H7 (cell line): ENCODE measurements at regions not wholly inside any gene's neighbourhood (a gene's known extent, or its start where the extent isn't known, plus 50 kb on each side); places are given as distances from the start of the nearest gene placed in this dataset.

Experiments
- DNase-seq: peaks from one replicate; pipeline ENCODE4 v3.0.0; 2012
- H3K27me3 ChIP-seq: 2 replicates; pipeline ENCODE4 v1.6.0; 2011; ENCODE audit warnings: mild to moderate bottlenecking, low read length; ENCODE audit not compliant: control insufficient read depth, insufficient read depth
- H3K36me3 ChIP-seq: replicated peaks from 2 replicates; pipeline ENCODE4 v1.5.1; 2011; ENCODE audit warnings: low read length; ENCODE audit not compliant: control insufficient read depth, insufficient read depth
- H3K4me3 ChIP-seq: 2 replicates; pipeline ENCODE4 v1.5.1; 2011; ENCODE audit warnings: low read depth, mild to moderate bottlenecking, control low read depth, low read length, moderate library complexity; ENCODE audit not compliant: insufficient read depth

- H3K36me3 ChIP-seq = no peaks in the 10 kb centered on the region
- DNase-seq = peak; percentile 43
- H3K4me3 ChIP-seq = no peak overlapping the region
- no peaks in the 10 kb centered on the region for H3K27me3 ChIP-seq
These were observed 130.2 kb upstream of the KIT start for GRCh38 chr4:54527532-54527931.

GRCh38 chr4:54539500-54540029 lies 118.2 kb upstream of the KIT start:
- Histone ChIP-seq H3K27me3 (no peaks in the 10 kb centered on the region), H3K4me3 (peak overlapping the region; percentile 25; the same call in 1 of the 2 replicates), H3K36me3 (no peaks in the 10 kb centered on the region)
- DNase-seq = peak; percentile 75

GRCh38 chr4:54540931-54541330 lies 116.8 kb upstream of the KIT start:
- DNase-seq = no peak
- Histone ChIP-seq H3K36me3 (no peaks in the 10 kb centered on the region), H3K27me3 (no peaks in the 10 kb centered on the region), H3K4me3 (no peak overlapping the region)

- Histone ChIP-seq H3K36me3 (no peaks in the 10 kb centered on the region), H3K27me3 (no peaks in the 10 kb centered on the region), H3K4me3 (no peak overlapping the region)
- no peak for DNase-seq
These were observed 116.2 kb upstream of the KIT start for GRCh38 chr4:54541426-54542118.

- Histone ChIP-seq H3K4me3 (no peak overlapping the region), H3K36me3 (no peaks in the 10 kb centered on the region), H3K27me3 (no peaks in the 10 kb centered on the region)
- no peak for DNase-seq
These were observed 115.7 kb upstream of the KIT start for GRCh38 chr4:54542119-54542438.

GRCh38 chr4:54542540-54543041 lies 115.2 kb upstream of the KIT start:
- peak; percentile 36 for DNase-seq
- H3K27me3 ChIP-seq = no peaks in the 10 kb centered on the region
- H3K4me3 ChIP-seq = no peak overlapping the region
- H3K36me3 ChIP-seq = no peaks in the 10 kb centered on the region

GRCh38 chr4:54543088-54543795 lies 114.5 kb upstream of the KIT start:
- no peak for DNase-seq

GRCh38 chr4:54545663-54546424 lies 111.9 kb upstream of the KIT start:
- DNase-seq = no peak
- H3K36me3 ChIP-seq = no peaks in the 10 kb centered on the region

More at GRCh38 chr4:54543088-54543795, 114.5 kb upstream of the KIT start:
- H3K4me3 ChIP-seq = no peak overlapping the region
- no peaks in the 10 kb centered on the region for H3K27me3 ChIP-seq
- no peaks in the 10 kb centered on the region for H3K36me3 ChIP-seq

GRCh38 chr4:54547299-54548097 lies 110.3 kb upstream of the KIT start:
- Histone ChIP-seq H3K27me3 (no peaks in the 10 kb centered on the region), H3K4me3 (no peak overlapping the region), H3K36me3 (no peaks in the 10 kb centered on the region)
- DNase-seq = no peak

More at GRCh38 chr4:54545663-54546424, 111.9 kb upstream of the KIT start:
- H3K27me3 ChIP-seq = no peaks in the 10 kb centered on the region
- no peak overlapping the region for H3K4me3 ChIP-seq

- Histone ChIP-seq H3K36me3 (no peaks in the 10 kb centered on the region), H3K27me3 (no peaks in the 10 kb centered on the region), H3K4me3 (no peak overlapping the region)
- no peak for DNase-seq
These were observed 109.6 kb upstream of the KIT start for GRCh38 chr4:54548098-54548620.

GRCh38 chr4:54548831-54549460 lies 108.8 kb upstream of the KIT start:
- H3K36me3 ChIP-seq = no peaks in the 10 kb centered on the region
- H3K27me3 ChIP-seq = no peaks in the 10 kb centered on the region
- H3K4me3 ChIP-seq = no peak overlapping the region
- DNase-seq = no peak

- no peak for DNase-seq
- no peak overlapping the region for H3K4me3 ChIP-seq
- H3K36me3 ChIP-seq = no peaks in the 10 kb centered on the region
- H3K27me3 ChIP-seq = no peaks in the 10 kb centered on the region
These were observed 107.2 kb upstream of the KIT start for GRCh38 chr4:54550395-54551171.

- no peak for DNase-seq
- no peak overlapping the region for H3K4me3 ChIP-seq
- no peaks in the 10 kb centered on the region for H3K36me3 ChIP-seq
- no peaks in the 10 kb centered on the region for H3K27me3 ChIP-seq
These were observed 104.8 kb upstream of the KIT start for GRCh38 chr4:54553001-54553400.
